Anterior cingulate cortex (tissue), 58 donors: ENCODE measurements at regions not wholly inside any gene's neighbourhood (a gene's known extent, or its start where the extent isn't known, plus 50 kb on each side); places are given as distances from the start of the nearest gene placed in this dataset.

ENCODE experiments used
- DNase-seq, 58 donors: peaks; one replicate each; lab custom pipeline; 2025; lab: John Stamatoyannopoulos, UW

DNA sequence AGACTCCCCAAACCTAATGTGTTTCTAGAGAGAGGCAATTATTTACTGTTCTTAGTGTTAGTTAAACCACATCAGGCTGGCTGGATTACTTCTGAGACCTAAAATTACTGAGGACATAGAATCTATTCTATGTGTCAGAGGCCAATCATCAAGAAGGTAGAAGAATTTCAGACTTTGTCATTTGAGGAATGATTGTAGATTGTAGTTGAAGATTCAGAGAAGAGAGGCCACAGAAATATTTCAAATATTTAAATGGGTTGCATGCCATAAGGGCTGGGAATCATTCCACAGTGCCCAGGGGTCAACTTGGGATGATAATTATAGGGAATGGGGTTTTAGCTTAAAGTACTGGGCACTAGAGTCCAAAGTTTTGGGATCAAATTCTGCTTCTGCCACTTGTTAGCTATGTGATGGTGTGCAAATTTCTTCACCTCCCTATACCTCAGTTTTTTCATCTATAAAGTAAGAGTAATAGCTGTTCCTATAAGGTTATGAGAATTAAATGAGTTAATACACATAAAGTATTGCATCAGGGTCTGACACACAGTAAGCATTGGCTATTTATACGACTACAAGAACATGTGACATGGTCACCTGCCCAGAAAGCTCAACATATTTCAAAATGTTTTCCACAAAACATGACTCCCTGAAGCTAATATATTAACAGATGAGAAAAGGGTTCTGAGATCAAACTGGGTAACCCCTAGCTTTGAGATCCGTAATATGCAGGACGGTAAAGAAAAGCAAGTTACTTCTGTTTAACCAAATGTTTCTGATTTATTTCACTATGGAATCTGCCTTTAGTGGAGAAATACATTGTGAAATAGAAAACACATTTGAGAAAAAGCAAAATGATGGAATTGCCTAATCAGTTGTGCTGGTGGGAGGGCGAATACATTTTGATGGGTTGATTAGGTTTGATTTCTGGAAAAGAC, 69.7 kb upstream of the SPAG17 start:
- DNase-seq, result no peak

DNA sequence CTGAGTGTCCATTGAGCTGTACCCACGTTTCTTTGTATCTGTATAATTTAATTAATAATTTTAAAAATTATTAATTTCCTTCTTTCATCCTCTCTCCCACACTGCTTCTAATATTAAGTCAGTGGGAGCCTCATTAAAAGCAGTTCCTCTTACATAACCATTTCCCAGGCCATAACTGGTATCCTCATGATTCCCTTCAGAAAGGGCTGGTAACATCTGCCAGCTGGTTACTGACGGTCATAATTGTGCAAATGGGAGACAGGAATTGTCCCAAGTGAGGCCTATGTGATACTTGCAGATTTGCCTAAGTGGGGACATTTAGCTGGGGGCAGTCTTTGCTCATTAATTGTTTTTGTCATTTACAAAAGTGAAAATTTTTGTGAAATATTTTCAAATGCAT, 69.0 kb upstream of the SPAG17 start:
- no peak for DNase-seq

DNA sequence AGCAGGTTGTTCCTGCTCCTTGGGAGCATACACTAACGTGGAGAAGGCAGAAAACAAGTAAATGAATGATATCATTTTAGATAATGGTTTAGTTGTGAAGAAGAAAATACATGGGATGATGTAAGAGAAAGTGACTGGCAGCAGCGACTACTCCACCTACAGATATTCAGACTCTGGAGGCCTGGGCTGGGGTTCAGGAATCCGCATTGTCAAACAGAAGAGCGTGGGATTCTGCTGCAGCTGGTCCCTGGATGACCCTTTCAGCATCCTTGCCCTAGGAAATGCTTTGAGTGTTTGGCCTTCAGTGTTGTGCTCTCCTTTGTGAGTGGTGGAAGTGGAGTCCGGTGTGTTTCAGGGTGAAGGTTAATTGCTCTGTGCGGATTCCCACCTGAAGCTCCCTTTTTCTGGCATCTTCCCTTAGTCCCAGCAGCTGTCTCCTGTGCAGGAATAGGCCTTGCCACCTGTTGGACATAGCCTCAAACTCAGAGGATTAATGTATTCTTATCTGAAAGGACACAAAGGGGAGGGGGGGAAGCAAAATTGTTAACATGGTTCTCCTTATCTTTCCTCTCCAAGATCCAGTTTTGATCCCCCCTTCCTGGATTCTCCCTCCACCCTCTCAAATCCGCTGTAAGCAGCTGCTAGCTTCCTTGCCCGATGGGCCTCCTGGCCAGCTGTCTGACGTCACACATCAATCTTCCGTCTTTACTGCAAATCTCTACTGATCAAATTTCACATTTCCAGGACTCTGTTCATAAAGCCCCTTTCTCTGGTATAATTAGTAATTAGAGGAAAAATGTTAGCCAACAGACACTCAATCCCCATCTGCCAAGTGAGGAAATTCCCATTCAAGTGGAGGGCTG, 68.3 kb upstream of the SPAG17 start:
- no peak for DNase-seq

DNA sequence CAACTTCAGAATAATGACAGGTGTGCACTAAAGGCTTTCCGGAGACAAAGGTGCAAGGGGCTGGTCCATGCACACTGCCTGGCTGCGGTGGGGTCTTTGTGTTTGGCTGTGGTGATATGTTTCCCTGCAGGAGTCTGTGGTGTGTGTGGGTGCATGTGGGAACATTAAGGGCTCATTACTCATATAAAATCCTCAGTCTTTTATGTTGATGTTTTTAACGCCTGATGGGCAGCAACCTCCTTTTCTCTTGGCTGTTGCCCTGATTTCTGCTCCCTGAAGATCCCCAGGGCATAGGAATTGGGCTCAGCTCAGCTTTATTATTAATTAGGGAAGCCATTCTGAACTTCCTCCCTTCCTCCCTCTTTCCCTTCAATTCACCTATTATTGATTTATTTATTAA, 67.6 kb upstream of the SPAG17 start:
- DNase-seq, result no peak

DNA sequence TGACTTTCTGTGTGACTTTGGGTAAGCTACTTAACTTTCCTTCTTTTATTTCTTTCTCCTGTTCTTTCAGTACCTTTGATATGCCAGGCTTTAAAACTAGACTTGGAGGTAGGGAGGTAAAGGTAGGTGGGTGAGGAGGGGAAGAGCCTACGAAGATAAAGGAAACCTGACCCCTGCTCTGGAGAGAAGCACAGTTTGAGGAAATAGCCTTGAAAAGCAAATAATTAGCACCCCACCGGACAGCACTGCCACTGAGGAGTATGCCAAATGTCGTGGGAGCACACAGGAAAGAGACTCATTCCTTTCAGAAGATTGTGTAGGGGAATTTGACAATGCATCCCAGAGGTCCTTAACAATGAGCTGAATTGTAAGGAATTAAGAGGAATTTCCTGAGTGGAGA, 65.2 kb upstream of the SPAG17 start:
- no peak for DNase-seq

DNA sequence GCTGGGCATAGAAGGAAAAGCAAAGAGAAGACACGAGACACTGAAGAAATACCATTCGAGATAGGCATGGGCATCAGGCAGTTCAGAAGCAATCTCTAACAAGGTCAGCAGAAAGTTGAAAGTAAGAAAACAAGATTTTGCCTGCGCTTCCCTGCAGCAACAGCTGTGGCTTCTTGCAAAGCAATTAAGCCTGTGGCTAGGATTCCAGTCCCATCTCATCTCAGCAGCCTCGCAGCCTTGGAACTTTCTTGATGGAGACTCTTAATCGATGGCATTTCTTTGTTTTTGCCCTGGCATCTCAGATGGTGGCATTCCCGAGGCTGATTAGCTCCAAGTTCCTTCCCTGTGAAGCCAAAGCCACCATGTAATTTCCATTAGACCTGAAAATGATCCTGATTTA, 64.6 kb upstream of the SPAG17 start:
- DNase-seq, result no peak

DNA sequence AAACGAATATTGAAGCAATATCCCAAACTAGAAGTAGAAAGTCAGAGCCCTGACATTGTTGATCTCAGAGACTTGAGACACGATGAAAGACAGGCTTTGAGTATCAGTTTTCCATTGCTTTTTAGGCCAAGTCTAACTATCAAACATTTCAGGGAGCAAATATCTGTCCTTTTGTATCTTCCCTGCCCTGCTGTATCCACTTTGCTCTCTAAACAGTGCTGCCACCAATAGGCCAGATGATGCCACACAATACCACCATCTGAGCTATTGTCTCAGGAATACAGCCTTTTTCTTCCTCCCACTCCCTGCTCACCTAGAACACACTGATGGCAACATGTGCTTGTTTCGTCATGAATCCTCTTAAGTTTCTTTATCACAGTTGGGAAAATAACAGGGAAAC, 62.6 kb upstream of the SPAG17 start:
- DNase-seq, result no peak

DNA sequence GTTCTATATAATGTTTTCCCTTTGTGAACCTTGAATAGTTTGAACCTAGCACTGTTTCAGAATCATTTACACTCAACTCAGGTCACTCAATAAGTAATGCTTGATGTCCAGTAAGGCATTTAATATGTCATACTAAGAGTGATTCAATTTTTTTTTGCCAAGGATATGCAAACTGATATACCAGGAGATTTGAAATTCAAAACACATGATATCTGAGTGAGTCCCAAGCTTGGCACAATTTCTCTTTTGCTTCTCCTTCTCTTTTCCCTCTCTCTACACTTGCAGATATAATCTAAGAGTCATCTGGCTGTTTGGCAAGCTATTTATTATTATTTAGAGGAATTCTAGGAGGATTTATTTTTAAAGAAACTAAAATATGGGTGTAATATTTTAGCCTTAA, 61.6 kb upstream of the SPAG17 start:
- no peak for DNase-seq

DNA sequence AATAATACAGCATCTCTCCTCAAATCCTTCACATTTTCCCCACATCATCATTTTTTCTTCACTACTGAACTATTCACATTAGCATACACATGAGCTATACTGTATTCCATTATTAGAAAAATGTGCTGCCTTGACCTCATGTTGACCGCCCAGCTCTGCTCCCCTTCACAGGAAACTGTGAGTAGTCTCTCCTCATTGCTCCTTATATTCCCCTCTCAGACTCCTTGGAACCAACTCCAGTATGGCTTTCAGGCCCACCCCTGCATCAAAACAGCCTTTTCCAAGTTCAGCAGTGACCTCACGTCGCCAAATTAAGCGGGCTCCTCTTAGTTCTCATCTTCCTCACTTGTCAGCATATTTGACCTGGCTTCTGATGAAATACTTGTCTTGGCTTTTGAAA, 59.2 kb upstream of the SPAG17 start:
- DNase-seq, result no peak

DNA sequence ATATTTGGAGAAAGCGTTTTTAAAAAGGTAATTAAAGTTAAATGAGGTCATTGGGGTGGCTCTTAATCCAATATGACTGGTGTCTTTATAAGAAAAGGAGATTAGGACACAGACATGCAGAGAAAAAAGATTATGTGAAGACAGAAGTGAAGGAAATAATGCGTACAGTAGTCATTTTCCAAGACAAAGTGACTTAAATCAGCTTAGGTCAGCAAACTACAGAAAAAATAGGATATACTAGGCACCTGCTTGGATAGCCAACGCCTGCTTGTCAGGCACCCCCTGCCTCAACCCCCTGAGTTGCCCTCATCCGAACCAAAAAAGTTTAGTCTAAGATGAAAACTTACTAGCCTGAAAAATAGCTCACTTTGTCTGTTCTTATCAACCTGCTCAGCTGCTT, 58.2 kb upstream of the SPAG17 start:
- DNase-seq, result no peak
